ENCODE measurements at regions not wholly inside any gene's neighbourhood (a gene's known extent, or its start where the extent isn't known, plus 50 kb on each side); places are given as distances from the start of the nearest gene placed in this dataset.

GRCh38 chr2:15871239-15871783 lies 69.0 kb upstream of the MYCN start:
- TF ChIP-seq, protein P1, sequence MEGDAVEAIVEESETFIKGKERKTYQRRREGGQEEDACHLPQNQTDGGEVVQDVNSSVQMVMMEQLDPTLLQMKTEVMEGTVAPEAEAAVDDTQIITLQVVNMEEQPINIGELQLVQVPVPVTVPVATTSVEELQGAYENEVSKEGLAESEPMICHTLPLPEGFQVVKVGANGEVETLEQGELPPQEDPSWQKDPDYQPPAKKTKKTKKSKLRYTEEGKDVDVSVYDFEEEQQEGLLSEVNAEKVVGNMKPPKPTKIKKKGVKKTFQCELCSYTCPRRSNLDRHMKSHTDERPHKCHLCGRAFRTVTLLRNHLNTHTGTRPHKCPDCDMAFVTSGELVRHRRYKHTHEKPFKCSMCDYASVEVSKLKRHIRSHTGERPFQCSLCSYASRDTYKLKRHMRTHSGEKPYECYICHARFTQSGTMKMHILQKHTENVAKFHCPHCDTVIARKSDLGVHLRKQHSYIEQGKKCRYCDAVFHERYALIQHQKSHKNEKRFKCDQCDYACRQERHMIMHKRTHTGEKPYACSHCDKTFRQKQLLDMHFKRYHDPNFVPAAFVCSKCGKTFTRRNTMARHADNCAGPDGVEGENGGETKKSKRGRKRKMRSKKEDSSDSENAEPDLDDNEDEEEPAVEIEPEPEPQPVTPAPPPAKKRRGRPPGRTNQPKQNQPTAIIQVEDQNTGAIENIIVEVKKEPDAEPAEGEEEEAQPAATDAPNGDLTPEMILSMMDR (IDR thresholded peaks at IDR 0.05): no peak
- WGBS (ENCODE audit: insufficient coverage): 86% methylated on average over 3 of the region's 3 CpGs
- Mint-ChIP-seq H3K9me3 (no peaks in the 10 kb centered on the region), H3K4me3 (no peak overlapping the region), H3K27me3 (ENCODE audit: low read depth in 2 of 2) (no peaks in the 10 kb centered on the region), H3K27ac (no peak overlapping the region), H3K36me3 (no peaks in the 10 kb centered on the region), H3K4me1 (no peaks in the 10 kb centered on the region)
- Histone ChIP-seq H3K9me3 (ENCODE audit: control insufficient read depth, insufficient read depth, low read length) (no peaks in the 10 kb centered on the region), H3K27me3 (ENCODE audit: control insufficient read depth, insufficient read depth, low read length) (no peaks in the 10 kb centered on the region), H3K4me1 (ENCODE audit: control insufficient read depth, insufficient read depth, low read length) (no peaks in the 10 kb centered on the region), H3K4me3 (ENCODE audit: low read length) (no peak overlapping the region), H3K36me3 (ENCODE audit: control insufficient read depth, insufficient read depth, low read length) (no peaks in the 10 kb centered on the region), H3K27ac (ENCODE audit: low read length) (no peak overlapping the region)
- intact Hi-C loops (cut with micrococcal nuclease): no loop called here
- DNase-seq (no peak), ATAC-seq (no peak)

- no peak overlapping the region for H3K4me3 Mint-ChIP-seq
- TF ChIP-seq, protein P1 (IDR thresholded peaks at IDR 0.05): no peak
- Histone ChIP-seq H3K27ac (ENCODE audit: low read length) (no peak overlapping the region), H3K36me3 (ENCODE audit: control insufficient read depth, insufficient read depth, low read length) (no peaks in the 10 kb centered on the region), H3K4me3 (ENCODE audit: low read length) (no peak overlapping the region), H3K9me3 (ENCODE audit: control insufficient read depth, insufficient read depth, low read length) (no peaks in the 10 kb centered on the region), H3K4me1 (ENCODE audit: control insufficient read depth, insufficient read depth, low read length) (no peaks in the 10 kb centered on the region), H3K27me3 (ENCODE audit: control insufficient read depth, insufficient read depth, low read length) (no peaks in the 10 kb centered on the region)
- no peak overlapping the region for H3K27ac Mint-ChIP-seq
- no peaks in the 10 kb centered on the region for H3K36me3 Mint-ChIP-seq
- intact Hi-C loops (cut with micrococcal nuclease): no loop called here
- no peaks in the 10 kb centered on the region for H3K9me3 Mint-ChIP-seq
- no peaks in the 10 kb centered on the region for H3K4me1 Mint-ChIP-seq
- H3K27me3 Mint-ChIP-seq (ENCODE audit: low read depth in 2 of 2): no peaks in the 10 kb centered on the region
- 94% methylated on average over 5 of the region's 6 CpGs for WGBS (ENCODE audit: insufficient coverage)
- DNase-seq (no peak), ATAC-seq (no peak)
Observed at GRCh38 chr2:15872854-15873253, 67.5 kb upstream of the MYCN start.

DNA sequence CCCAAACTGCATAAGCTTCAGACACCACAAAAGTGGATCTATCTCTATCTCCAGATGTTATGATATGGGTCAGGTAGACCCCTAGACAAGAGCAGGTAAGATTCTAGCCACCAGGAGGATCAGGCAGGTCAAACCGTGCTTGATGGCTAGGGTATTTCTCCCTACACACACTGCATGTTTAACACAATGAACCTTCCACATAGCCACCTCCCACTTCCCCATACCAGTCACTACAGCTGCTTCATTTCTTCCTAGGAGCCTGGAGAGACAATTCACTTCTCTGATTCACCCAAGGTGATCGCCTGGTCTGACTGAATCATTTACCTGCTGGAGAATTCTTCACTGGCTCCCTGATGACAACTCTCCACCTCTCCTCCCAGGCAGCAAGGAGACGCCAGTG lies 66.0 kb upstream of the MYCN start:
- H3K27ac Mint-ChIP-seq: no peak overlapping the region
- intact Hi-C loops (cut with micrococcal nuclease): no loop called here
- WGBS (ENCODE audit: insufficient coverage): 92% methylated on average over 3 of the region's 3 CpGs

More for the DNA sequence above, 66.0 kb upstream of the MYCN start:
- ATAC-seq: no peak
- H3K4me3 Mint-ChIP-seq: no peak overlapping the region
- no peaks in the 10 kb centered on the region for H3K36me3 Mint-ChIP-seq
- H3K4me1 ChIP-seq (ENCODE audit: control insufficient read depth, insufficient read depth, low read length): no peaks in the 10 kb centered on the region
- no peak overlapping the region for H3K4me3 ChIP-seq (ENCODE audit: low read length)
- TF ChIP-seq, protein P1 (IDR thresholded peaks at IDR 0.05): no peak
- H3K27ac ChIP-seq (ENCODE audit: low read length): no peak overlapping the region
- no peaks in the 10 kb centered on the region for H3K4me1 Mint-ChIP-seq
- no peaks in the 10 kb centered on the region for H3K9me3 ChIP-seq (ENCODE audit: control insufficient read depth, insufficient read depth, low read length)
- no peaks in the 10 kb centered on the region for H3K36me3 ChIP-seq (ENCODE audit: control insufficient read depth, insufficient read depth, low read length)
- H3K27me3 ChIP-seq (ENCODE audit: control insufficient read depth, insufficient read depth, low read length): no peaks in the 10 kb centered on the region
- no peaks in the 10 kb centered on the region for H3K27me3 Mint-ChIP-seq (ENCODE audit: low read depth in 2 of 2)
- no peaks in the 10 kb centered on the region for H3K9me3 Mint-ChIP-seq
- DNase-seq: no peak
